ENCODE measurements at regions not wholly inside any gene's neighbourhood (a gene's known extent, or its start where the extent isn't known, plus 50 kb on each side); places are given as distances from the start of the nearest gene placed in this dataset.
"Not testable (repeated sequence)": the region's sequence is repeated elsewhere in the genome, so short reads cannot be mapped to it uniquely, and the experiment has no call there.

- Histone ChIP-seq H3K4me1 (ENCODE audit: insufficient read depth, low read length, severe bottlenecking) (no peaks in the 10 kb centered on the region), H2AFZ (ENCODE audit: low read length) (no peak overlapping the region), H3K9me3 (ENCODE audit: low read length) (peaks cover 2% of the 10 kb centered on the region; the same call in 1 of the 2 replicates), H3K27me3 (ENCODE audit: insufficient read depth, low read length) (no peaks in the 10 kb centered on the region), H3K79me2 (ENCODE audit: insufficient read depth, low read length) (no peaks in the 10 kb centered on the region), H4K20me1 (ENCODE audit: insufficient read depth, low read length) (no peaks in the 10 kb centered on the region), H3K9ac (ENCODE audit: low read length) (no peak overlapping the region), H3K27ac (ENCODE audit: low read depth, low read length, poor library complexity, severe bottlenecking) (no peak overlapping the region), H3K4me2 (ENCODE audit: low read length) (no peak overlapping the region), H3K36me3 (ENCODE audit: insufficient read depth, low read length) (no peaks in the 10 kb centered on the region), H3K9me2 (ENCODE audit: low read depth, low read length) (no peaks in the 10 kb centered on the region), H3F3A (ENCODE audit: insufficient read depth, low read length) (no peaks in the 10 kb centered on the region), H3K4me3 (ENCODE audit: low read depth, low read length, poor library complexity, severe bottlenecking) (no peak overlapping the region)
- no peak for TF ChIP-seq CTCF (IDR thresholded peaks at IDR 0.05; ENCODE audit: low read length)
- TF ChIP-seq EZH2 (IDR thresholded peaks at IDR 0.05; ENCODE audit: borderline replicate concordance, low read length): no peak
Observed at GRCh38 chr5:179457612-179458011, 92.7 kb upstream of the RUFY1 start.

- not testable (repeated sequence) for H3K27ac ChIP-seq (ENCODE audit: low read depth, low read length, poor library complexity, severe bottlenecking); H4K20me1 ChIP-seq (ENCODE audit: insufficient read depth, low read length); H3K27me3 ChIP-seq (ENCODE audit: insufficient read depth, low read length); H3K36me3 ChIP-seq (ENCODE audit: insufficient read depth, low read length); H3F3A ChIP-seq (ENCODE audit: insufficient read depth, low read length); H3K9me2 ChIP-seq (ENCODE audit: low read depth, low read length); H3K79me2 ChIP-seq (ENCODE audit: insufficient read depth, low read length); H3K4me1 ChIP-seq (ENCODE audit: insufficient read depth, low read length, severe bottlenecking); H3K9ac ChIP-seq (ENCODE audit: low read length); H3K4me2 ChIP-seq (ENCODE audit: low read length); H2AFZ ChIP-seq (ENCODE audit: low read length); H3K4me3 ChIP-seq (ENCODE audit: low read depth, low read length, poor library complexity, severe bottlenecking); H3K9me3 ChIP-seq (ENCODE audit: low read length)
Observed at GRCh38 chr5:179456075-179456474, 94.3 kb upstream of the RUFY1 start.

GRCh38 chr5:179455320-179455719, 95.0 kb upstream of the RUFY1 start:
- TF ChIP-seq EZH2 (IDR thresholded peaks at IDR 0.05; ENCODE audit: borderline replicate concordance, low read length) (no peak), CTCF (IDR thresholded peaks at IDR 0.05; ENCODE audit: low read length) (no peak)
- H3K9ac ChIP-seq (ENCODE audit: low read length): no peak overlapping the region
- H3K4me3 ChIP-seq (ENCODE audit: low read depth, low read length, poor library complexity, severe bottlenecking): no peak overlapping the region
- no peaks in the 10 kb centered on the region for H4K20me1 ChIP-seq (ENCODE audit: insufficient read depth, low read length)
- H3K9me2 ChIP-seq (ENCODE audit: low read depth, low read length): no peaks in the 10 kb centered on the region
- no peak overlapping the region for H3K27ac ChIP-seq (ENCODE audit: low read depth, low read length, poor library complexity, severe bottlenecking)
- peaks cover 6% of the 10 kb centered on the region; the same call in 1 of the 2 replicates for H3K27me3 ChIP-seq (ENCODE audit: insufficient read depth, low read length)
- no peaks in the 10 kb centered on the region for H3K4me1 ChIP-seq (ENCODE audit: insufficient read depth, low read length, severe bottlenecking)
- H2AFZ ChIP-seq (ENCODE audit: low read length): no peak overlapping the region
- no peak overlapping the region for H3K4me2 ChIP-seq (ENCODE audit: low read length)
- no peaks in the 10 kb centered on the region for H3F3A ChIP-seq (ENCODE audit: insufficient read depth, low read length)
- no peaks in the 10 kb centered on the region; the same call in 1 of the 2 replicates for H3K36me3 ChIP-seq (ENCODE audit: insufficient read depth, low read length)
- H3K79me2 ChIP-seq (ENCODE audit: insufficient read depth, low read length): no peaks in the 10 kb centered on the region
- H3K9me3 ChIP-seq (ENCODE audit: low read length): peaks cover 2% of the 10 kb centered on the region; the same call in 1 of the 2 replicates

- H3K9me3 ChIP-seq (ENCODE audit: low read length): peaks cover 2% of the 10 kb centered on the region; the same call in 1 of the 2 replicates
- no peaks in the 10 kb centered on the region for H3K79me2 ChIP-seq (ENCODE audit: insufficient read depth, low read length)
- H3K4me1 ChIP-seq (ENCODE audit: insufficient read depth, low read length, severe bottlenecking): no peaks in the 10 kb centered on the region
- H3K27me3 ChIP-seq (ENCODE audit: insufficient read depth, low read length): peaks cover 6% of the 10 kb centered on the region; the same call in 1 of the 2 replicates
- H3K36me3 ChIP-seq (ENCODE audit: insufficient read depth, low read length): no peaks in the 10 kb centered on the region; the same call in 1 of the 2 replicates
- no peaks in the 10 kb centered on the region for H3F3A ChIP-seq (ENCODE audit: insufficient read depth, low read length)
- TF ChIP-seq CTCF (IDR thresholded peaks at IDR 0.05; ENCODE audit: low read length): no peak
- TF ChIP-seq EZH2 (IDR thresholded peaks at IDR 0.05; ENCODE audit: borderline replicate concordance, low read length): no peak
- H3K4me2 ChIP-seq (ENCODE audit: low read length): no peak overlapping the region
- H3K4me3 ChIP-seq (ENCODE audit: low read depth, low read length, poor library complexity, severe bottlenecking): no peak overlapping the region
- H3K27ac ChIP-seq (ENCODE audit: low read depth, low read length, poor library complexity, severe bottlenecking): no peak overlapping the region
- H4K20me1 ChIP-seq (ENCODE audit: insufficient read depth, low read length): no peaks in the 10 kb centered on the region
- H3K9me2 ChIP-seq (ENCODE audit: low read depth, low read length): no peaks in the 10 kb centered on the region
- H2AFZ ChIP-seq (ENCODE audit: low read length): no peak overlapping the region
- no peak overlapping the region for H3K9ac ChIP-seq (ENCODE audit: low read length)
Observed at GRCh38 chr5:179454356-179454755, 96.0 kb upstream of the RUFY1 start.

Measured in OCI-LY1 (cell line).